GM12878 (cell line): ENCODE measurements at regions not wholly inside any gene's neighbourhood (a gene's known extent, or its start where the extent isn't known, plus 50 kb on each side); places are given as distances from the start of the nearest gene placed in this dataset.

Experiments used
- ATAC-seq: fragments of 200-7000 bp; cut with Tn5 transposase; 3 replicates; pipeline ENCODE4 v1.9.1; 2020; ENCODE audit warnings: mild to moderate bottlenecking, moderate library complexity
- BruUV-seq: library from RNA; stranded (reverse); fragments of 400-500 nt; replicated peaks from 2 replicates; lab custom pipeline; 2021; lab: Mats Ljungman, UMichigan
- CTCF ChIA-PET: fragments of 300-600 bp; sonication (Branson Sonifier 250); formaldehyde crosslinking; extraction: SDS; loops from one replicate; lab custom pipeline; 2021; ENCODE audit warnings: inconsistent platforms; lab: Yijun Ruan, JAX
- POLR2A ChIA-PET: fragments of 350-600 bp; formaldehyde crosslinking; extraction: SDS; loops from one replicate; lab custom pipeline; 2021; ENCODE audit warnings: inconsistent platforms; lab: Charles Lee
- RAD21 ChIA-PET: fragments of 300-600 bp; sonication (Branson Sonifier 250); formaldehyde crosslinking; loops from one replicate; lab custom pipeline; 2023; ENCODE audit warnings: antibody characterized with exemption; ENCODE audit not compliant: unreplicated experiment; lab: Charles Lee
- SMC1A ChIA-PET: fragments of 300-600 bp; sonication (Branson Sonifier 250); formaldehyde crosslinking; loops from one replicate; lab custom pipeline; 2023; ENCODE audit not compliant: unreplicated experiment, uncharacterized antibody; lab: Charles Lee
- DNase-seq: peaks from one replicate; pipeline ENCODE4 v3.0.0-alpha.2; 2011; ENCODE audit warnings: low read depth, low spot score
- FAIRE-seq: peaks from 3 replicates; lab custom pipeline; 2011; peaks lifted over from hg19 to GRCh38; lab: Jason Lieb, UNC
- H2AFZ ChIP-seq: 2 replicates; pipeline ENCODE4 v1.6.0; 2011; ENCODE audit warnings: low read depth, low read length, control low read depth; ENCODE audit not compliant: control insufficient read depth
- H3K27ac ChIP-seq: 2 replicates; pipeline ENCODE4 v1.5.1; 2011; ENCODE audit warnings: control low read depth; ENCODE audit not compliant: control insufficient read depth, insufficient read depth
- H3K27me3 ChIP-seq, 2 experiments: replicated peaks in 1 of 2; 2 replicates each; pipeline versions ENCODE4 v1.6.0 to v1.6.1; 2011; ENCODE audit warnings: low read length in 1 of 2; ENCODE audit not compliant: control insufficient read depth in 2 of 2, insufficient read depth in 2 of 2
- H3K36me3 ChIP-seq, 2 experiments: 2 replicates each; pipeline ENCODE4 v1.5.1; 2011; ENCODE audit warnings: low read length in 1 of 2; ENCODE audit not compliant: control insufficient read depth in 2 of 2, insufficient read depth in 2 of 2
- H3K4me1 ChIP-seq: 2 replicates; pipeline ENCODE4 v1.6.1; 2011; ENCODE audit warnings: mild to moderate bottlenecking, low read length, moderate library complexity, mixed read lengths; ENCODE audit not compliant: control insufficient read depth, insufficient read depth
- H3K4me2 ChIP-seq: 2 replicates; pipeline ENCODE4 v1.6.0; 2011; ENCODE audit warnings: control low read depth; ENCODE audit not compliant: control insufficient read depth, insufficient read depth
- H3K4me3 ChIP-seq: fragments of 200-600 bp; sonication (generic); 2 replicates; pipeline ENCODE4 v1.5.1; 2016
- H3K79me2 ChIP-seq: 2 replicates; pipeline ENCODE4 v1.6.0; 2011; ENCODE audit warnings: low read length; ENCODE audit not compliant: control insufficient read depth, insufficient read depth
- H3K9ac ChIP-seq: 2 replicates; pipeline ENCODE4 v1.8.0; 2011; ENCODE audit warnings: low read length, control low read depth, mixed read lengths; ENCODE audit not compliant: control insufficient read depth, insufficient read depth
- H3K9me3 ChIP-seq: replicated peaks from 3 replicates; pipeline ENCODE4 v1.5.1; 2011; ENCODE audit warnings: mild to moderate bottlenecking, low read length; ENCODE audit not compliant: control insufficient read depth, insufficient read depth
- H4K20me1 ChIP-seq: 2 replicates; pipeline ENCODE4 v1.6.0; 2011; ENCODE audit not compliant: control insufficient read depth, insufficient read depth
- BCLAF1 ChIP-seq: fragments of 450-650 bp; IDR thresholded peaks from 2 replicates; pipeline ENCODE4 v1.6.1; 2017; ENCODE audit warnings: antibody characterized with exemption, mild to moderate bottlenecking, moderate library complexity
- EGR1 ChIP-seq, 2 experiments: IDR thresholded peaks; 1 replicate in 1 of 2; 2 replicates in 1 of 2; pipeline ENCODE4 v1.6.1; 2011 to 2012; ENCODE audit warnings: low read depth in 2 of 2, low read length in 2 of 2, borderline replicate concordance in 1 of 2, mild to moderate bottlenecking in 1 of 2, moderate library complexity in 1 of 2
- FOXM1 ChIP-seq: IDR thresholded peaks from 2 replicates; pipeline ENCODE4 v1.6.1; 2012; ENCODE audit warnings: low read depth, mild to moderate bottlenecking, inconsistent platforms, low read length, moderate library complexity
- IKZF2 ChIP-seq, 2 experiments: fragments of 450-650 bp; IDR thresholded peaks; 2 replicates each; pipeline ENCODE4 v1.6.1; 2017; ENCODE audit warnings: mild to moderate bottlenecking in 2 of 2, moderate library complexity in 2 of 2
- JUND ChIP-seq: IDR thresholded peaks from 2 replicates; pipeline ENCODE4 v1.6.1; 2012; ENCODE audit warnings: low read depth, mild to moderate bottlenecking, low read length, improper control_type of control experiment, moderate library complexity
- KLF5 ChIP-seq: fragments of 450-650 bp; IDR thresholded peaks from 2 replicates; pipeline ENCODE4 v1.6.1; 2014; ENCODE audit warnings: mild to moderate bottlenecking; ENCODE audit not compliant: partially characterized antibody
- NFYA ChIP-seq: IDR thresholded peaks from 2 replicates; pipeline ENCODE4 v1.6.1; 2011; ENCODE audit warnings: low read depth, mild to moderate bottlenecking, low read length, improper control_type of control experiment, borderline replicate concordance
- SRF ChIP-seq, 2 experiments: IDR thresholded peaks; 2 replicates each; pipeline ENCODE4 v1.6.1; 2011; ENCODE audit warnings: low read depth in 2 of 2, low read length in 2 of 2, mild to moderate bottlenecking in 1 of 2, moderate library complexity in 1 of 2
- ZBTB4 ChIP-seq: fragments of 450-650 bp; formaldehyde crosslinking; IDR thresholded peaks from 2 replicates; pipeline ENCODE4 v1.4.0; 2022; ENCODE audit warnings: mild to moderate bottlenecking, moderate library complexity
- WGBS: methylation state at CpG from one replicate; pipeline ENCODE4 v1.1.6; 2016; ENCODE audit warnings: low lambda C conversion rate; ENCODE audit not compliant: insufficient replicate concordance, insufficient coverage; ENCODE audit errors: missing lambda C conversion rate; 5-methylcytosine and 5-hydroxymethylcytosine counted together
- in situ Hi-C: fragments of 300-500 bp; cut with MboI; formaldehyde crosslinking; loops from 9 replicates; pipeline ENCODE4 v1.14.3; 2018; ENCODE audit warnings: mixed read lengths
- intact Hi-C: fragments of 100-400 bp; cut with micrococcal nuclease; formaldehyde crosslinking; loops from one replicate; pipeline ENCODE4 v1.14.2; 2022; ENCODE audit not compliant: unreplicated experiment

- no peak for TF ChIP-seq ZBTB4 (CRISPR knock-in tag)
- TF ChIP-seq SRF (IDR thresholded peaks at IDR 0.05; ENCODE audit: low read depth in 2 of 2, low read length in 2 of 2): no peak
- TF ChIP-seq, all 136 proteins: peak for 0
Measured at GRCh38 chr12:89073659-89074058, 278.6 kb downstream of the DUSP6 start (continued).

GRCh38 chr12:89073027-89073398 lies 279.3 kb downstream of the DUSP6 start:
- Histone ChIP-seq H3K4me2 (no peak overlapping the region), H3K79me2 (no peaks in the 10 kb centered on the region), H3K9me3 (no peaks in the 10 kb centered on the region), H4K20me1 (no peaks in the 10 kb centered on the region), H3K27ac (no peak overlapping the region), H3K27me3 (no peaks in the 10 kb centered on the region), H3K4me3 (no peak overlapping the region), H2AFZ (no peak overlapping the region), H3K36me3 (no peaks in the 10 kb centered on the region), H3K4me1 (no peaks in the 10 kb centered on the region), H3K9ac (no peak overlapping the region)
- no peak for FAIRE-seq
- ChIA-PET RAD21 (no interaction called here), CTCF (interaction anchor here (1.1 kb wide), 1 partner anchor 12 kb away, joined by 3 read pairs; no protein-coding TSS in a partner anchor), SMC1A (no interaction called here), POLR2A (no interaction called here)
- intact Hi-C loops (no loop called here), in situ Hi-C loops (no loop called here)
- TF ChIP-seq NFYA: no peak
- no peak for TF ChIP-seq BCLAF1
- TF ChIP-seq KLF5: no peak
- TF ChIP-seq FOXM1: no peak
- TF ChIP-seq JUND: no peak
- no peak for TF ChIP-seq EGR1 (IDR thresholded peaks at IDR 0.05; ENCODE audit: borderline replicate concordance in 1 of 2, low read depth in 2 of 2, low read length in 2 of 2)
- TF ChIP-seq IKZF2 (IDR thresholded peaks at IDR 0.05): no peak
- ATAC-seq: no peak
- DNase-seq: no peak
- 0% methylated on average over 1 of the region's 1 CpG for WGBS
- no TSS peak for BruUV-seq
